Hepatic stellate cell (primary cell): ENCODE measurements at regions not wholly inside any gene's neighbourhood (a gene's known extent, or its start where the extent isn't known, plus 50 kb on each side); places are given as distances from the start of the nearest gene placed in this dataset.
A peak's percentile ranks its signal among the peaks of the same experiment; 100 is the strongest.

Experiments used
- DNase-seq: peaks from one replicate; pipeline ENCODE4 v3.0.0; 2011; ENCODE audit warnings: low spot score

- no peak for DNase-seq
These were observed 252.6 kb upstream of the ZNF32 start for GRCh38 chr10:43901302-43901701.

- no peak for DNase-seq
These were observed 251.9 kb upstream of the ZNF32 start for GRCh38 chr10:43900571-43900970.

- no peak for DNase-seq
These were observed 250.7 kb upstream of the ZNF32 start for GRCh38 chr10:43899224-43899959.

GRCh38 chr10:43898592-43898991 lies 249.9 kb upstream of the ZNF32 start:
- DNase-seq, result no peak

- no peak for DNase-seq
These were observed 249.2 kb upstream of the ZNF32 start for GRCh38 chr10:43897765-43898419.

GRCh38 chr10:43892062-43892770 lies 243.5 kb upstream of the ZNF32 start:
- DNase-seq, result peak; percentile 52

GRCh38 chr10:43891241-43891640 lies 242.6 kb upstream of the ZNF32 start:
- no peak for DNase-seq

- no peak for DNase-seq
These were observed 241.4 kb upstream of the ZNF32 start for GRCh38 chr10:43890124-43890523.

- peak; percentile 49 for DNase-seq
These were observed 239.9 kb upstream of the ZNF32 start for GRCh38 chr10:43888586-43888985.

GRCh38 chr10:43885842-43886241 lies 237.2 kb upstream of the ZNF32 start:
- DNase-seq, result no peak

GRCh38 chr10:43885252-43885651 lies 236.6 kb upstream of the ZNF32 start:
- DNase-seq, result no peak

- no peak for DNase-seq
These were observed 235.9 kb upstream of the ZNF32 start for GRCh38 chr10:43884501-43885105.

- no peak for DNase-seq
These were observed 234.0 kb upstream of the ZNF32 start for GRCh38 chr10:43882711-43883110.

GRCh38 chr10:43881657-43882056 lies 233.0 kb upstream of the ZNF32 start:
- DNase-seq, result no peak

GRCh38 chr10:43880160-43880559 lies 231.5 kb upstream of the ZNF32 start:
- DNase-seq, result no peak

- no peak for DNase-seq
These were observed 231.1 kb upstream of the ZNF32 start for GRCh38 chr10:43879742-43880141.

GRCh38 chr10:43879162-43879561 lies 230.5 kb upstream of the ZNF32 start:
- no peak for DNase-seq

- DNase-seq, result no peak
These were observed 229.7 kb upstream of the ZNF32 start for GRCh38 chr10:43878386-43878785.

- no peak for DNase-seq
These were observed 228.3 kb upstream of the ZNF32 start for GRCh38 chr10:43876976-43877375.

- DNase-seq, result no peak
These were observed 226.3 kb upstream of the ZNF32 start for GRCh38 chr10:43874984-43875383.

GRCh38 chr10:43873717-43874116 lies 225.0 kb upstream of the ZNF32 start:
- no peak for DNase-seq

- DNase-seq, result no peak
These were observed 224.0 kb upstream of the ZNF32 start for GRCh38 chr10:43872644-43873043.

GRCh38 chr10:43871545-43871944 lies 222.9 kb upstream of the ZNF32 start:
- no peak for DNase-seq
